ENCODE measurements at regions not wholly inside any gene's neighbourhood (a gene's known extent, or its start where the extent isn't known, plus 50 kb on each side); places are given as distances from the start of the nearest gene placed in this dataset.

DNA sequence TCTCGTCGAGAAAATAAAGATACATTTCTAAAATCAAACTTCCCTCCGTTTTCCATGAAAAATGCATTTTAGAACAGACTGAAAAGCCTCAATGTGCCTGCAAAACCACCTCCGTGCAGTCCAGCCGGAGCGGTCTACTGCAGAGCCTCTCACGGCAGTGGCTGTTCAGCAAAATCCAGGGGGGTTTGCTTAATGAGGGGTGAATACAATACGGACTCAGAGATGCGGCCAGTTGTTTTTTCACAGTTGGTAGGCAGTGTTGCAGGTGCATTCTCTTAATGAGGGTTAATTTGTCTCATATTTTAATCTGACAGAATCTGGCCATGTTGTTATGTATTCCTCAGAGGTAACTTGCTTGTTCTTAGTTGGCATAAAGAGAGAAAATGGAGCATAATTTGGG is 223.0 kb downstream of the EBLN2 start:
- Mint-ChIP-seq H3K4me3 (no peak overlapping the region), H3K36me3 (ENCODE audit: low read depth) (no peaks in the 10 kb centered on the region), H3K27me3 (ENCODE audit: insufficient read depth) (peaks cover 15% of the 10 kb centered on the region), H3K4me1 (ENCODE audit: low read depth) (no peaks in the 10 kb centered on the region), H3K9me3 (no peaks in the 10 kb centered on the region), H3K27ac (no peak overlapping the region)
- no peak for DNase-seq
- no peak for TF ChIP-seq CTCF (IDR thresholded peaks at IDR 0.05)

GRCh38 chr3:73291541-73291940 is 230.1 kb downstream of the EBLN2 start:
- H3K4me3 Mint-ChIP-seq, result no peak overlapping the region
- TF ChIP-seq CTCF (IDR thresholded peaks at IDR 0.05), result no peak
- no peak overlapping the region for H3K27ac Mint-ChIP-seq
- no peak for DNase-seq
- H3K4me1 Mint-ChIP-seq (ENCODE audit: low read depth), result no peaks in the 10 kb centered on the region
- H3K27me3 Mint-ChIP-seq (ENCODE audit: insufficient read depth), result peaks cover 18% of the 10 kb centered on the region
- H3K9me3 Mint-ChIP-seq, result no peaks in the 10 kb centered on the region
- H3K36me3 Mint-ChIP-seq (ENCODE audit: low read depth), result no peaks in the 10 kb centered on the region

- no peaks in the 10 kb centered on the region for H3K9me3 Mint-ChIP-seq
- peaks cover 14% of the 10 kb centered on the region for H3K27me3 Mint-ChIP-seq (ENCODE audit: insufficient read depth)
- DNase-seq, result no peak
- H3K4me3 Mint-ChIP-seq, result no peak overlapping the region
- no peaks in the 10 kb centered on the region for H3K36me3 Mint-ChIP-seq (ENCODE audit: low read depth)
- TF ChIP-seq CTCF (IDR thresholded peaks at IDR 0.05), result no peak
- H3K27ac Mint-ChIP-seq, result no peak overlapping the region
- H3K4me1 Mint-ChIP-seq (ENCODE audit: low read depth), result no peaks in the 10 kb centered on the region
Observed at GRCh38 chr3:73292220-73292619, 230.8 kb downstream of the EBLN2 start.

GRCh38 chr3:73294537-73294936 is 233.1 kb downstream of the EBLN2 start:
- no peak for DNase-seq
- H3K27ac Mint-ChIP-seq, result no peak overlapping the region
- H3K4me1 Mint-ChIP-seq (ENCODE audit: low read depth), result no peaks in the 10 kb centered on the region
- H3K4me3 Mint-ChIP-seq, result no peak overlapping the region
- H3K36me3 Mint-ChIP-seq (ENCODE audit: low read depth), result no peaks in the 10 kb centered on the region
- H3K27me3 Mint-ChIP-seq (ENCODE audit: insufficient read depth), result peaks cover 19% of the 10 kb centered on the region
- no peak for TF ChIP-seq CTCF (IDR thresholded peaks at IDR 0.05)
- H3K9me3 Mint-ChIP-seq, result no peaks in the 10 kb centered on the region

DNA sequence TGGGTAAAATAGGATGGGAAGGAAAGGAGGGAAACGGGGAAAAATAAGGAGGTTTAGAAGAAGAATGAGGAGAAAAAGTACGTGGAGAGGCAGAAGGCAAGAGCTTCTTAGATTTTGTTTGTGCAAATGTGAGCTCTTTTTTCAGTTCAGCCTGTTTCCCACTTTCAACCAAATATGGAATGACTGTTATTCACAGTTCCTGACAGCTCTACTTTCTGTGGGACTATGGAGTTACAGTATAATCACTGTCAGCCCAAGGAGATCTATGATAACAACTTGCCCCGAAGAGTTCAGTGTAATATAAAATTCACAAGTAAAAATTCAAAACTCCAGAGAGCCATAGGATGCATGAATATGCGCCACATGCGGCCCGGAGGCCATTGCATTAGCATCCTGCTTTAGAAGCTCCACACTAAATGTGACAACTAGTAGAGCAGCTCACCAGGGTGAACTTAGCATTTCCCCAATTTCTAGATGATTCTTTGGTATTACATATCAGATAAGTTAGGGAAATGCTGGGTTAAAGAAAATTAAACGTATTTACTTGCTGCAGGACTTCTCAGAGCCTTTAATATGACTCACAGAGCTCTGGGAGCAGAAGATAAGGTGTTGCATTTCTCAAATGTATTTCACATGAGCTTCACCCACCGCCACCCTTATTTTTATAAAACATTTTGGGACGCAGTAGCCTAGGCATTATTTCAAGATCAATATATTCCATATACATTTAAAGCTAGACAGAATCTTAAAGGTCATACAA is 234.6 kb downstream of the EBLN2 start:
- TF ChIP-seq CTCF (IDR thresholded peaks at IDR 0.05), result no peak
- H3K27ac Mint-ChIP-seq, result no peak overlapping the region
- DNase-seq, result no peak
- H3K27me3 Mint-ChIP-seq (ENCODE audit: insufficient read depth), result peaks cover 26% of the 10 kb centered on the region
- no peaks in the 10 kb centered on the region for H3K4me1 Mint-ChIP-seq (ENCODE audit: low read depth)
- H3K9me3 Mint-ChIP-seq, result no peaks in the 10 kb centered on the region
- no peaks in the 10 kb centered on the region for H3K36me3 Mint-ChIP-seq (ENCODE audit: low read depth)
- no peak overlapping the region for H3K4me3 Mint-ChIP-seq
